GM18517 (cell line): ENCODE measurements at regions not wholly inside any gene's neighbourhood (a gene's known extent, or its start where the extent isn't known, plus 50 kb on each side); places are given as distances from the start of the nearest gene placed in this dataset.
"Not testable (repeated sequence)": the region's sequence is repeated elsewhere in the genome, so short reads cannot be mapped to it uniquely, and the experiment has no call there.

Experiments used
- ATAC-seq: cut with Tn5 transposase; IDR thresholded peaks from one replicate; pipeline ENCODE4 v1.9.1; 2021; ENCODE audit warnings: mild to moderate bottlenecking, moderate library complexity; ENCODE audit not compliant: unreplicated experiment

GRCh38 chr10:29698773-29699490 lies 64.2 kb upstream of the SVIL start:
- ATAC-seq: no peak

GRCh38 chr10:29696581-29696980 lies 61.8 kb upstream of the SVIL start:
- not testable (repeated sequence) for ATAC-seq

- no peak for ATAC-seq
Measured at GRCh38 chr10:29694121-29694520, 59.4 kb upstream of the SVIL start.

- no peak for ATAC-seq
Measured at GRCh38 chr10:29692121-29692539, 57.4 kb upstream of the SVIL start.

- ATAC-seq: no peak
Measured at GRCh38 chr10:29691564-29692072, 56.8 kb upstream of the SVIL start.

- ATAC-seq: no peak
Measured at GRCh38 chr10:29689001-29689400, 54.2 kb upstream of the SVIL start.

GRCh38 chr10:29688230-29688661 lies 53.5 kb upstream of the SVIL start:
- no peak for ATAC-seq

GRCh38 chr10:29687421-29688164 lies 52.8 kb upstream of the SVIL start:
- ATAC-seq: no peak

GRCh38 chr10:29685506-29685905 lies 50.7 kb upstream of the SVIL start:
- ATAC-seq: no peak
